Trophoblast cell (in vitro differentiated cells and primary cell): ENCODE measurements at regions not wholly inside any gene's neighbourhood (a gene's known extent, or its start where the extent isn't known, plus 50 kb on each side); places are given as distances from the start of the nearest gene placed in this dataset.

Experiments used
- DNase-seq, 2 donors: peaks; one replicate each; pipeline ENCODE4 v3.0.0-alpha.2; 2016
- H2AFZ ChIP-seq: 2 replicates; pipeline ENCODE4 v1.6.1; 2013; ENCODE audit warnings: low read length, moderate library complexity, mild to moderate bottlenecking; ENCODE audit not compliant: insufficient read depth, poor library complexity
- H2AK5ac ChIP-seq: 2 replicates; pipeline ENCODE4 v1.6.1; 2013; ENCODE audit warnings: mild to moderate bottlenecking, low read length
- H2BK120ac ChIP-seq: 2 replicates; pipeline ENCODE4 v1.6.1; 2013; ENCODE audit warnings: low read length, mild to moderate bottlenecking, moderate library complexity; ENCODE audit not compliant: insufficient read depth, poor library complexity
- H2BK12ac ChIP-seq: 2 replicates; pipeline ENCODE4 v1.6.1; 2013; ENCODE audit warnings: mild to moderate bottlenecking, low read length, moderate library complexity
- H2BK5ac ChIP-seq: 2 replicates; pipeline ENCODE4 v1.6.1; 2013; ENCODE audit warnings: low read length, low read depth, moderate library complexity, mild to moderate bottlenecking; ENCODE audit not compliant: poor library complexity
- H3K14ac ChIP-seq: 2 replicates; pipeline ENCODE4 v1.6.1; 2013; ENCODE audit warnings: mild to moderate bottlenecking, low read length
- H3K18ac ChIP-seq: 2 replicates; pipeline ENCODE4 v1.6.1; 2013; ENCODE audit warnings: mild to moderate bottlenecking, low read length
- H3K23ac ChIP-seq: 2 replicates; pipeline ENCODE4 v1.6.1; 2013; ENCODE audit warnings: low read length
- H3K27ac ChIP-seq: 2 replicates; pipeline ENCODE4 v1.5.1; 2013; ENCODE audit warnings: low read depth, mild to moderate bottlenecking, inconsistent platforms, low read length, moderate library complexity
- H3K27me3 ChIP-seq: 2 replicates; pipeline ENCODE4 v1.6.1; 2013; ENCODE audit warnings: inconsistent platforms, mild to moderate bottlenecking, low read length, moderate library complexity; ENCODE audit not compliant: insufficient read depth
- H3K36me3 ChIP-seq, 2 experiments: 1 replicate in 1 of 2; 2 replicates in 1 of 2; pipeline ENCODE4 v1.6.1; 2013; ENCODE audit warnings: low read length in 2 of 2, mild to moderate bottlenecking in 2 of 2, moderate library complexity in 1 of 2; ENCODE audit not compliant: insufficient read depth in 2 of 2, control insufficient read depth in 1 of 2
- H3K4ac ChIP-seq: 2 replicates; pipeline ENCODE4 v1.6.1; 2013; ENCODE audit warnings: low read depth, mild to moderate bottlenecking, low read length, moderate library complexity
- H3K4me1 ChIP-seq, 2 experiments: 1 replicate in 1 of 2; 2 replicates in 1 of 2; pipeline ENCODE4 v1.6.1; 2013; ENCODE audit warnings: low read length in 2 of 2, mild to moderate bottlenecking in 2 of 2, moderate library complexity in 1 of 2; ENCODE audit not compliant: insufficient read depth in 2 of 2, control insufficient read depth in 1 of 2
- H3K4me2 ChIP-seq: 2 replicates; pipeline ENCODE4 v1.6.1; 2013; ENCODE audit warnings: inconsistent platforms, mild to moderate bottlenecking, low read length, moderate library complexity
- H3K4me3 ChIP-seq: 2 replicates; pipeline ENCODE4 v1.5.1; 2013; ENCODE audit warnings: mild to moderate bottlenecking, low read depth, low read length, inconsistent platforms
- H3K79me1 ChIP-seq: one replicate; pipeline ENCODE4 v1.6.1; 2013; ENCODE audit warnings: low read length
- H3K79me2 ChIP-seq: 2 replicates; pipeline ENCODE4 v1.6.1; 2013; ENCODE audit warnings: low read length, mild to moderate bottlenecking; ENCODE audit not compliant: control insufficient read depth, insufficient read depth, poor library complexity
- H3K9ac ChIP-seq: 2 replicates; pipeline ENCODE4 v1.6.1; 2013; ENCODE audit warnings: mild to moderate bottlenecking, low read length
- H3K9me3 ChIP-seq: 2 replicates; pipeline ENCODE4 v1.6.1; 2013; ENCODE audit warnings: low read depth, mild to moderate bottlenecking, control low read depth, inconsistent platforms, low read length; ENCODE audit not compliant: insufficient read depth
- H4K12ac ChIP-seq: 2 replicates; pipeline ENCODE4 v1.6.1; 2013; ENCODE audit warnings: low read depth, mild to moderate bottlenecking, low read length, moderate library complexity
- H4K8ac ChIP-seq: 2 replicates; pipeline ENCODE4 v1.6.1; 2013; ENCODE audit warnings: low read depth, mild to moderate bottlenecking, low read length, moderate library complexity
- H4K91ac ChIP-seq: one replicate; pipeline ENCODE4 v1.6.1; 2013; ENCODE audit warnings: low read depth, mild to moderate bottlenecking, low read length, moderate library complexity
- WGBS: extraction: QIAGEN DNeasy Blood & Tissue Kit; methylation state at CpG from one replicate; pipeline ENCODE4 v1.1.7; 2013; ENCODE audit warnings: missing lambda C conversion rate; ENCODE audit not compliant: insufficient read length, insufficient coverage; ENCODE audit errors: extremely low coverage; 5-methylcytosine and 5-hydroxymethylcytosine counted together

DNA sequence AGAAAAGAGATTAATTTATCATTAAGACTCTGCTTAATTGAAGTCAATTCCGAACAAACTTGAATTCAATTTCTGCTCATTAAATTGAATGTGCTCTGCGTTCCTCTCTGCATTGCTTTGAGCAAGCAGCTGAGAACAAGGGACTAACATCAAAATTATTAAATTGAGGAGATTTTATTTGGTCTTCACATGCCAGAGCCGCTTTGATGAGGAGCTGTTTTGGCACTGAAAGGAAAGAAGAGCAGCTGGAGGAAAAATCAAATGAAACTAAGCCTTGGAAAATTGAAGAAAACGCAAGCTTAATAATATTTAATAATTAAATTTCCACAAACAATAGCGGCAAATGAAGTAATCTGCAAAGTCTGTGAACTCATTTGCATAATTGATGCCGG lies 222.0 kb upstream of the PKN2 start:
- H3K14ac ChIP-seq, result no peak overlapping the region
- H4K12ac ChIP-seq, result no peak overlapping the region
- no peak overlapping the region for H4K8ac ChIP-seq
- no peak overlapping the region for H2BK5ac ChIP-seq
- no peak overlapping the region for H3K18ac ChIP-seq
- peaks cover 4% of the 10 kb centered on the region for H3K9me3 ChIP-seq
- WGBS, result no CpG with 5 or more reads among the region's 6 CpGs
- peaks cover 1% of the 10 kb centered on the region for H3K79me1 ChIP-seq
- H3K4me3 ChIP-seq, result no peak overlapping the region
- DNase-seq, result no peak
- no peaks in the 10 kb centered on the region for H3K27me3 ChIP-seq
- H3K9ac ChIP-seq, result no peak overlapping the region
- H4K91ac ChIP-seq, result no peak overlapping the region
- H3K4ac ChIP-seq, result no peak overlapping the region
- H3K4me1 ChIP-seq, result peaks cover 0 to 2% of the 10 kb centered on the region in 2 experiments
- no peak overlapping the region for H3K23ac ChIP-seq
- H3K4me2 ChIP-seq, result peak overlapping the region; percentile 68
- no peak overlapping the region for H2AFZ ChIP-seq
- H3K27ac ChIP-seq, result no peak overlapping the region
- no peak overlapping the region for H2AK5ac ChIP-seq
- no peaks in the 10 kb centered on the region for H3K79me2 ChIP-seq
- no peak overlapping the region for H2BK12ac ChIP-seq
- no peak overlapping the region for H2BK120ac ChIP-seq
- no peaks in the 10 kb centered on the region for H3K36me3 ChIP-seq

DNA sequence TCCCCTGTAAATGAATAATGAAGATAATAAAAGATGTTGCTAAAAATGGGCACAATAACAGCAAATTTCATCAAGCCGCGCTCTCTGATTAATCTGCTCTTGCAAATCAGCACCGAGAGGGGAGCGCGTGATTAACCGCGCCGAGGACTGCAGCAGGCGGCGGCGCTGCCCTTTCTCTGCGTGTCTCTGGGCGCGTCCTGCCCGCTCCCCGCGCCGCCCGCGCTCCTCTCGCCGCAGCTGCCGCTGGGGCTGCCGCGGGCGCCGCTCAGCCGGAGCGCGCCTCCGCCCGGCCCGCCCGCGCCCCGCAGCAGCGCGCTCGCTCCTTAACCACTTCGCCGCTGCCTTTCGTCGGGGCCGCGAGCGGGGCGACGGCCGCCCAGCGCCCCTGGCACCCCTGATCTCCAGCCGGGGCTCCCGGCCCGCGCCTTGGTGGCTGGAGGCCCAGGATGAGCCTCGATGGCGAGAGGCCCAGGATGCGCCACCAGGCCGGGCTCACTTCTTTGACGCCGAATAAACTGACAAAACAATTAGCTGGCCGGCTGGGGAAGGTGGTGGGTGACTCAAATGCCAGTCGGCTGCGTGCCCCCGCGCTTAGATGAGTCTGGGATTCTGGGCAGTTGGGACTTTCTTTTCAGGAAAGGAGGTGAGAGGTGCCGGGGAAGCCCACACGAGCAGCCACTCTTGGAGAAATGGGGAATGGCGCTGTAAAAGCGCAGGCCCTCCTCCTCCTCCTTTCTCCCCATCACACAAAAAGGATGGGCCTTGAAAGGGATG lies 221.4 kb upstream of the PKN2 start:
- no peak overlapping the region for H3K14ac ChIP-seq
- DNase-seq, result peak; percentile 7 to 57
- H2AK5ac ChIP-seq, result no peak overlapping the region
- no peak overlapping the region for H2BK5ac ChIP-seq
- no peak overlapping the region for H3K4ac ChIP-seq
- H3K4me3 ChIP-seq, result peak overlapping the region; percentile 76
- H3K27me3 ChIP-seq, result no peaks in the 10 kb centered on the region
- no peak overlapping the region for H3K27ac ChIP-seq
- no peaks in the 10 kb centered on the region for H3K9me3 ChIP-seq
- H3K18ac ChIP-seq, result no peak overlapping the region
- peak overlapping the region; percentile 35 for H4K8ac ChIP-seq
- no peak overlapping the region for H4K91ac ChIP-seq
- H2BK120ac ChIP-seq, result no peak overlapping the region
- no peaks in the 10 kb centered on the region for H3K36me3 ChIP-seq
- peak overlapping the region; percentile 52 for H2AFZ ChIP-seq
- no CpG with 5 or more reads among the region's 69 CpGs for WGBS
- H3K79me1 ChIP-seq, result peaks cover 1% of the 10 kb centered on the region
- peak overlapping the region; percentile 68 for H3K4me2 ChIP-seq
- H3K23ac ChIP-seq, result no peak overlapping the region
- H3K79me2 ChIP-seq, result no peaks in the 10 kb centered on the region
- H3K9ac ChIP-seq, result no peak overlapping the region
- peaks cover 0 to 2% of the 10 kb centered on the region in 2 experiments for H3K4me1 ChIP-seq
- H2BK12ac ChIP-seq, result no peak overlapping the region
- peak overlapping the region; percentile 16 for H4K12ac ChIP-seq

DNA sequence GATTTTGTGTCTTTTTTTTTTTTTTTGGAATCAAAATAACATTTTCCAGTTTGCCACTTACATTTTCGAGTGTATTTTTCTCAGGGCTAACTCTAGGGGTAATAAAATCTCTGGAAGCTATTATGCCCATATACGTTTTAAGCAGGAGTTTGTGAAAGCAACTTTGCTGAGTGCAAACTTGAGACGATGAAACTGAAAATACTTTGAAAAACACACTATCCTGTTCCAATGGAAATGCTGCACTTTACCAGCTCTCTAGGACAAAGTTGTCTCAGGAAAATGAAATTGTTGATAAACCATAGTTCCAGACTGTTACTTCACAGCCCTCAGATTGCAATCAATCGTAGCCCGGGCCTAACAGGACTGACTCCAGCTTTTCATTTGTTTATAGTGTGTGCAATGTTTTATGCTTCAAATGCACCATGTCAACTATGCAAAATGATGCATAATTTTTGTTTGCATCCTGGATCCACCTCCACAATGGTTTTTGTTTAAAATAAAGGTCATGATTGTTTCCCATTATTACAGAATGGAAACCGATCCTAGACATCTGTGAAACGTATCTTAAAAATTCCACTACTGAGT lies 220.6 kb upstream of the PKN2 start:
- no CpG with 5 or more reads among the region's 7 CpGs for WGBS
- Histone ChIP-seq H3K79me2 (no peaks in the 10 kb centered on the region), H3K4me2 (no peak overlapping the region), H4K12ac (no peak overlapping the region), H3K14ac (no peak overlapping the region), H3K4me3 (no peak overlapping the region), H3K23ac (no peak overlapping the region), H2BK5ac (no peak overlapping the region), H3K27ac (no peak overlapping the region), H3K4me1 (peaks cover 0 to 2% of the 10 kb centered on the region in 2 experiments), H3K79me1 (peaks cover 1% of the 10 kb centered on the region), H2BK120ac (no peak overlapping the region), H4K91ac (no peak overlapping the region), H2AK5ac (no peak overlapping the region), H2BK12ac (no peak overlapping the region), H3K36me3 (no peaks in the 10 kb centered on the region), H3K4ac (no peak overlapping the region), H3K9ac (no peak overlapping the region), H3K9me3 (no peaks in the 10 kb centered on the region), H2AFZ (no peak overlapping the region), H3K27me3 (no peaks in the 10 kb centered on the region), H3K18ac (no peak overlapping the region), H4K8ac (no peak overlapping the region)
- DNase-seq, result no peak

DNA sequence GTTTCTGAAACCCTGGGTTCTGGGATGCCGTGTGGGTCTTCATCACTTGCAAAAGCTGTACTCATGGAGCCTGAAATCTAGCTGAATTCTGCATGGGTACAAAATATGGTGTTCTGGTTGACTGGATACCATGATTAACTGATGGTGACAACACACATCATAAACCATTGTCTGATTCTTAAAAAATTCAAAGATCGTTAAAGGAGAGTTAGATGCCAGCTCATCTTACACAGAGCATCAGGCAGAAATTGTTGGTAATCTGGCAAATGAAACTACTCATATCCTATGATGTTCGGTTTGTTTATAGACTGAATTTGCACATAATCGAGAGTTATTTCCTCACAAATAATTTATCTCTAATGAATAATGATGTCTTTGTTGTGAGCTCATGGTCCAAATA lies 218.1 kb upstream of the PKN2 start:
- Histone ChIP-seq H3K27ac (no peak overlapping the region), H3K4me1 (peaks cover 0 to 2% of the 10 kb centered on the region in 2 experiments), H2BK5ac (no peak overlapping the region), H2BK120ac (no peak overlapping the region), H4K91ac (no peak overlapping the region), H3K9ac (no peak overlapping the region), H2AK5ac (no peak overlapping the region), H3K4me2 (no peak overlapping the region), H3K18ac (no peak overlapping the region), H3K14ac (no peak overlapping the region), H2BK12ac (no peak overlapping the region), H3K27me3 (no peaks in the 10 kb centered on the region), H3K9me3 (no peaks in the 10 kb centered on the region), H3K4me3 (no peak overlapping the region), H3K4ac (no peak overlapping the region), H3K79me1 (peaks cover 1% of the 10 kb centered on the region), H2AFZ (no peak overlapping the region), H4K8ac (no peak overlapping the region), H4K12ac (no peak overlapping the region), H3K23ac (no peak overlapping the region), H3K36me3 (no peaks in the 10 kb centered on the region), H3K79me2 (no peaks in the 10 kb centered on the region)
- no CpG with 5 or more reads among the region's 4 CpGs for WGBS
- no peak for DNase-seq
